ENCODE measurements at regions not wholly inside any gene's neighbourhood (a gene's known extent, or its start where the extent isn't known, plus 50 kb on each side); places are given as distances from the start of the nearest gene placed in this dataset.

- Histone ChIP-seq H4K20me1 (ENCODE audit: insufficient read depth) (no peaks in the 10 kb centered on the region), H3K4me3 (IDR thresholded peaks at IDR 0.05; ENCODE audit: insufficient read depth, low read depth, low read length) (no peak overlapping the region), H3K27ac (no peak overlapping the region), H2AFZ (ENCODE audit: low read depth) (no peak overlapping the region), H3K27me3 (ENCODE audit: insufficient read depth, low read depth) (no peaks in the 10 kb centered on the region), H3K79me2 (ENCODE audit: insufficient read depth, low read depth) (no peaks in the 10 kb centered on the region), H3K9ac (no peak overlapping the region), H3K4me2 (no peak overlapping the region), H3K4me1 (ENCODE audit: low read depth, poor library complexity, severe bottlenecking) (peaks cover 16% of the 10 kb centered on the region), H3K36me3 (ENCODE audit: insufficient read depth) (no peaks in the 10 kb centered on the region)
- TF ChIP-seq, protein P1, sequence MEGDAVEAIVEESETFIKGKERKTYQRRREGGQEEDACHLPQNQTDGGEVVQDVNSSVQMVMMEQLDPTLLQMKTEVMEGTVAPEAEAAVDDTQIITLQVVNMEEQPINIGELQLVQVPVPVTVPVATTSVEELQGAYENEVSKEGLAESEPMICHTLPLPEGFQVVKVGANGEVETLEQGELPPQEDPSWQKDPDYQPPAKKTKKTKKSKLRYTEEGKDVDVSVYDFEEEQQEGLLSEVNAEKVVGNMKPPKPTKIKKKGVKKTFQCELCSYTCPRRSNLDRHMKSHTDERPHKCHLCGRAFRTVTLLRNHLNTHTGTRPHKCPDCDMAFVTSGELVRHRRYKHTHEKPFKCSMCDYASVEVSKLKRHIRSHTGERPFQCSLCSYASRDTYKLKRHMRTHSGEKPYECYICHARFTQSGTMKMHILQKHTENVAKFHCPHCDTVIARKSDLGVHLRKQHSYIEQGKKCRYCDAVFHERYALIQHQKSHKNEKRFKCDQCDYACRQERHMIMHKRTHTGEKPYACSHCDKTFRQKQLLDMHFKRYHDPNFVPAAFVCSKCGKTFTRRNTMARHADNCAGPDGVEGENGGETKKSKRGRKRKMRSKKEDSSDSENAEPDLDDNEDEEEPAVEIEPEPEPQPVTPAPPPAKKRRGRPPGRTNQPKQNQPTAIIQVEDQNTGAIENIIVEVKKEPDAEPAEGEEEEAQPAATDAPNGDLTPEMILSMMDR (conservative IDR thresholded peaks at IDR 0.05; ENCODE audit: low read depth, low read length): no peak
Observed at GRCh38 chr2:222807431-222807830, 53.4 kb upstream of the ACSL3 start.

DNA sequence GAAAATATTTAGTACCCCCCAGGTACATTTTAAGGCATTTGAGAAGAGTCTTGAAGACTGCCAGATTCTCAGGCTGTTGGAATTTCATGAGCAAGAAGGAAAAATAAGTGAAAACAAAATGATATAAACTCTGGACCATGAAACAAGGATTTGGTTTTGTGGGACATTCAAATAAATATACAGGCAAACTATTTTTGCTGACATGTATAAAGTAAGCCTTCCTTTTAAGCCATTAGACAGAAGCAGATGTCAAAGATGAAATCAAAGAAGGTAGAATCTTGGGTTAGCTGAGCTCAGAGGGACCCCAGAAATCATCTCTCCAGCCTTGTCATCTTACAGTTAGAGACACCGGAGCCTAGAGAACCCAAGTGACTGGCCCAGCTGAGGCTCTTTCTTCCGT is 51.3 kb upstream of the ACSL3 start:
- Histone ChIP-seq H3K4me1 (ENCODE audit: low read depth, poor library complexity, severe bottlenecking) (peaks cover 16% of the 10 kb centered on the region), H3K27ac (no peak overlapping the region), H3K4me2 (no peak overlapping the region), H3K4me3 (IDR thresholded peaks at IDR 0.05; ENCODE audit: insufficient read depth, low read depth, low read length) (no peak overlapping the region), H3K36me3 (ENCODE audit: insufficient read depth) (no peaks in the 10 kb centered on the region), H4K20me1 (ENCODE audit: insufficient read depth) (no peaks in the 10 kb centered on the region), H3K79me2 (ENCODE audit: insufficient read depth, low read depth) (no peaks in the 10 kb centered on the region), H3K27me3 (ENCODE audit: insufficient read depth, low read depth) (no peaks in the 10 kb centered on the region), H2AFZ (ENCODE audit: low read depth) (no peak overlapping the region), H3K9ac (no peak overlapping the region)
- TF ChIP-seq, protein P1 (conservative IDR thresholded peaks at IDR 0.05; ENCODE audit: low read depth, low read length): no peak

GRCh38 chr2:222810044-222810443 is 50.8 kb upstream of the ACSL3 start:
- no peaks in the 10 kb centered on the region for H4K20me1 ChIP-seq (ENCODE audit: insufficient read depth)

More at GRCh38 chr2:222810044-222810443, 50.8 kb upstream of the ACSL3 start:
- Histone ChIP-seq H3K27me3 (ENCODE audit: insufficient read depth, low read depth) (no peaks in the 10 kb centered on the region), H2AFZ (ENCODE audit: low read depth) (no peak overlapping the region), H3K27ac (no peak overlapping the region), H3K79me2 (ENCODE audit: insufficient read depth, low read depth) (no peaks in the 10 kb centered on the region), H3K4me1 (ENCODE audit: low read depth, poor library complexity, severe bottlenecking) (peaks cover 14% of the 10 kb centered on the region), H3K4me2 (no peak overlapping the region), H3K36me3 (ENCODE audit: insufficient read depth) (no peaks in the 10 kb centered on the region), H3K9ac (no peak overlapping the region), H3K4me3 (IDR thresholded peaks at IDR 0.05; ENCODE audit: insufficient read depth, low read depth, low read length) (no peak overlapping the region)
- TF ChIP-seq, protein P1 (conservative IDR thresholded peaks at IDR 0.05; ENCODE audit: low read depth, low read length): no peak
